ENCODE measurements at regions not wholly inside any gene's neighbourhood (a gene's known extent, or its start where the extent isn't known, plus 50 kb on each side); places are given as distances from the start of the nearest gene placed in this dataset.

DNA sequence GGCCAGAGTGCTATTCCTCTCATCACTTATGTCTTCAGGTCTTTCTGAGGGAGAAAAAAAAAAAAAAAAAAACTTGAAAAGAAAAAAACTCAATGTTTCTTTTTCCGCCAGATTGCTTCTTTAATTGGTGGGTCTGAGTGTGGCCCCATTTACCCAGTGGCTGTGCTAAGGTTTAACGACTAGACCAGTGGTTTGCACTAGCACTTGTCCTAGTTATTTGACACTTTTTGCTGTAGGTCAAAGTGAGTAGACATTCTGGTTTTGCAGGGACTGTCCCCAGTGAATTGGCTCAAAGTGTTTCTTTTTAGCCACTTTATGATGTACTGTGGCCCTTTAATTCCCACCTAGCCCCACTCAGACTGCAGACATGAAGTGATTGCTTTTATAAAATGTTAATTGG lies 273.3 kb downstream of the PTEN start:
- TF ChIP-seq, protein P1, sequence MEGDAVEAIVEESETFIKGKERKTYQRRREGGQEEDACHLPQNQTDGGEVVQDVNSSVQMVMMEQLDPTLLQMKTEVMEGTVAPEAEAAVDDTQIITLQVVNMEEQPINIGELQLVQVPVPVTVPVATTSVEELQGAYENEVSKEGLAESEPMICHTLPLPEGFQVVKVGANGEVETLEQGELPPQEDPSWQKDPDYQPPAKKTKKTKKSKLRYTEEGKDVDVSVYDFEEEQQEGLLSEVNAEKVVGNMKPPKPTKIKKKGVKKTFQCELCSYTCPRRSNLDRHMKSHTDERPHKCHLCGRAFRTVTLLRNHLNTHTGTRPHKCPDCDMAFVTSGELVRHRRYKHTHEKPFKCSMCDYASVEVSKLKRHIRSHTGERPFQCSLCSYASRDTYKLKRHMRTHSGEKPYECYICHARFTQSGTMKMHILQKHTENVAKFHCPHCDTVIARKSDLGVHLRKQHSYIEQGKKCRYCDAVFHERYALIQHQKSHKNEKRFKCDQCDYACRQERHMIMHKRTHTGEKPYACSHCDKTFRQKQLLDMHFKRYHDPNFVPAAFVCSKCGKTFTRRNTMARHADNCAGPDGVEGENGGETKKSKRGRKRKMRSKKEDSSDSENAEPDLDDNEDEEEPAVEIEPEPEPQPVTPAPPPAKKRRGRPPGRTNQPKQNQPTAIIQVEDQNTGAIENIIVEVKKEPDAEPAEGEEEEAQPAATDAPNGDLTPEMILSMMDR (IDR thresholded peaks at IDR 0.05; ENCODE audit: insufficient read depth, low read length, poor library complexity, severe bottlenecking) = no peak
- TF ChIP-seq EZH2phosphoT487 (conservative IDR thresholded peaks at IDR 0.05; ENCODE audit: low read length) = no peak

Data from SU-DHL-6 (cell line).